GM23338 (cell line): ENCODE measurements at regions not wholly inside any gene's neighbourhood (a gene's known extent, or its start where the extent isn't known, plus 50 kb on each side); places are given as distances from the start of the nearest gene placed in this dataset.

Experiments
- ATAC-seq: fragments of 200-7000 bp; cut with Tn5 transposase; 3 replicates; pipeline ENCODE4 v1.9.1; 2020
- DNase-seq: peaks from one replicate; pipeline ENCODE4 v3.0.0-alpha.2; 2015; ENCODE audit warnings: low spot score
- H2AFZ ChIP-seq: fragments of 200-600 bp; sonication (generic); 2 replicates; pipeline ENCODE4 v1.8.0; 2016; ENCODE audit warnings: antibody characterized with exemption, mild to moderate bottlenecking, moderate library complexity
- H3F3A ChIP-seq: fragments of 200-600 bp; sonication (generic); replicated peaks from 2 replicates; pipeline ENCODE4 v1.8.0; 2017; ENCODE audit warnings: antibody characterized with exemption, mixed run types, low read depth
- H3K27ac ChIP-seq: fragments of 200-600 bp; sonication (generic); 2 replicates; pipeline ENCODE4 v1.6.1; 2016; ENCODE audit warnings: low read depth
- H3K27me3 ChIP-seq: fragments of 200-600 bp; sonication (generic); 2 replicates; pipeline ENCODE4 v1.8.0; 2016; ENCODE audit warnings: mild to moderate bottlenecking, mixed run types, moderate library complexity; ENCODE audit not compliant: insufficient read depth
- H3K36me3 ChIP-seq: fragments of 200-600 bp; sonication (generic); 2 replicates; pipeline ENCODE4 v1.8.0; 2016; ENCODE audit warnings: mild to moderate bottlenecking; ENCODE audit not compliant: insufficient read depth
- H3K4me1 ChIP-seq: fragments of 200-600 bp; sonication (generic); 2 replicates; pipeline ENCODE4 v1.8.0; 2016; ENCODE audit warnings: mild to moderate bottlenecking, moderate library complexity; ENCODE audit not compliant: insufficient read depth
- H3K4me2 ChIP-seq: fragments of 200-600 bp; sonication (generic); 2 replicates; pipeline ENCODE4 v1.7.1; 2017; ENCODE audit warnings: mixed run types
- H3K4me3 ChIP-seq: fragments of 200-600 bp; sonication (generic); 2 replicates; pipeline ENCODE4 v1.6.1; 2016; ENCODE audit warnings: mixed run types
- H3K79me2 ChIP-seq: fragments of 200-600 bp; sonication (generic); replicated peaks from 2 replicates; pipeline ENCODE4 v1.8.0; 2017; ENCODE audit warnings: mild to moderate bottlenecking; ENCODE audit not compliant: insufficient read depth
- H3K9me2 ChIP-seq: fragments of 200-600 bp; sonication (generic); 2 replicates; pipeline ENCODE4 v1.8.0; 2017; ENCODE audit not compliant: insufficient read depth
- H4K20me1 ChIP-seq: fragments of 200-600 bp; sonication (generic); replicated peaks from 2 replicates; pipeline ENCODE4 v1.8.0; 2017; ENCODE audit warnings: mild to moderate bottlenecking; ENCODE audit not compliant: insufficient read depth
- H3K27ac Mint-ChIP-seq: 2 replicates; pipeline ENCODE4 v1.8.0; 2020; ENCODE audit warnings: inconsistent platforms, mild to moderate bottlenecking, moderate library complexity, mixed read lengths
- H3K27me3 Mint-ChIP-seq: 3 replicates; pipeline ENCODE4 v1.8.0; 2022; ENCODE audit warnings: low read depth, mild to moderate bottlenecking, moderate library complexity, mixed read lengths, inconsistent platforms; ENCODE audit not compliant: insufficient read depth, poor library complexity
- H3K36me3 Mint-ChIP-seq: 3 replicates; pipeline ENCODE4 v1.8.0; 2021; ENCODE audit warnings: low read depth, mild to moderate bottlenecking, inconsistent platforms, moderate library complexity, mixed read lengths
- H3K4me1 Mint-ChIP-seq: 3 replicates; pipeline ENCODE4 v1.8.0; 2020; ENCODE audit warnings: mild to moderate bottlenecking, inconsistent platforms, mixed read lengths
- H3K4me3 Mint-ChIP-seq: 3 replicates; pipeline ENCODE4 v1.8.0; 2021; ENCODE audit warnings: moderate library complexity, mild to moderate bottlenecking, inconsistent platforms, mixed read lengths
- H3K9me3 Mint-ChIP-seq: 3 replicates; pipeline ENCODE4 v1.8.0; 2020; ENCODE audit warnings: moderate library complexity, mild to moderate bottlenecking, inconsistent platforms, mixed read lengths
- CREB1 ChIP-seq: fragments of 250-450 bp; sonication (Bioruptor Pico); IDR thresholded peaks from 2 replicates; pipeline ENCODE4 v1.5.0; 2020; ENCODE audit warnings: low read depth, mild to moderate bottlenecking, moderate library complexity
- EZH2 ChIP-seq: fragments of 200-600 bp; sonication (generic); IDR thresholded peaks from one replicate; pipeline ENCODE4 v1.8.0; 2017; ENCODE audit warnings: antibody characterized with exemption, mild to moderate bottlenecking, low read depth; ENCODE audit not compliant: unreplicated experiment
- EZH2phosphoT487 ChIP-seq: fragments of 200-600 bp; sonication (generic); IDR thresholded peaks from one replicate; pipeline ENCODE4 v1.8.1; 2018; ENCODE audit warnings: antibody characterized with exemption; ENCODE audit not compliant: unreplicated experiment
- NANOG ChIP-seq: IDR thresholded peaks from 2 replicates; pipeline ENCODE4 v1.6.1; 2016; ENCODE audit warnings: antibody characterized with exemption, borderline replicate concordance
- POLR2AphosphoS5 ChIP-seq: IDR thresholded peaks from 2 replicates; pipeline ENCODE4 v1.6.1; 2016; ENCODE audit warnings: antibody characterized with exemption, low read depth
- REST ChIP-seq: IDR thresholded peaks from one replicate; pipeline ENCODE4 v1.6.1; 2018; ENCODE audit warnings: antibody characterized with exemption; ENCODE audit not compliant: unreplicated experiment
- STAT1 ChIP-seq: IDR thresholded peaks from one replicate; pipeline ENCODE4 v1.6.1; 2016; ENCODE audit warnings: antibody characterized with exemption; ENCODE audit not compliant: unreplicated experiment
- TF ChIP-seq, protein P1 (sequence below), 2 experiments: fragments of 200-600 bp in 1 of 2; sonication (generic) in 1 of 2; conservative IDR thresholded peaks; 2 replicates each; pipeline versions ENCODE4 v1.5.1 to v1.6.1; 2016 to 2017; ENCODE audit warnings: antibody characterized with exemption in 2 of 2, low read depth in 2 of 2, mild to moderate bottlenecking in 2 of 2, moderate library complexity in 1 of 2

DNA sequence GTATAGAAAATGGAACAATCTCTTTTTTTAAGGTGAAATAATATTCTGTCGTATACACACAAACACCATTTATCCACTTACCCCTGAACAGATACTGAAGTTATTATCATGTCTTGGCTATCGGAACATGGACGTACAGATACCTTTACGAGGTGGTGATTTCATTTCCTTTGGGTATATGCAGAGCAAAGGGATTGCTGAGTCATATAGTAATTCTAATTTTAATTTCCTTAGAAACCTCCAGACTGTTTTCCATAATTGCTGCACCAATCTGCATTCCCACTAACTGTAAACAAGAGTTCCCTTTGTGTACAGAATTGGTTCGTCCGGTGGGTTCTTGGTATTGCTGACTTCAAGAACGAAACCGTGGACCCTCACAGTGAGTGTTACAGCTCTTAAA lies 179.4 kb downstream of the SHOX2 start (continued):
- TF ChIP-seq NANOG (no peak), EZH2phosphoT487 (no peak), STAT1 (no peak), REST (no peak), CREB1 (CRISPR knock-in tag) (no peak)

DNA sequence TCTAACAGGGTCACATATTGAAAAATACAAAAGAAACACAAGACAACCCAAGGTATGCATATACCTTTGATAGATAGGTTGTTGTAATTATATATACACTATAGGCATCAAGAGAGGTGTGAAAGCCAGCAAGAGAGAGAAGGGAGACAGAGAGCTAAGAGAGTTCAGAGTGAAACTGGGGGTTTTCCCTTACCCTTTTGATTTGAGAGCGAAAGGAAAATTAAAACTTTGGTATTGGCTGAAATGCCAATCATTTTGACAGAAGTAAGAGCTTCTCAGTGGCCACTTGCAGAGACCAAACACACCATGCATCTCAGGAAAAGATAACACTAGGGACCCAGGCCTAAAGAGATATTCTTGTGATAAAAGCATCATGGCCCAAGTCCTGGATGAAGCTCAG lies 183.6 kb downstream of the SHOX2 start:
- Mint-ChIP-seq H3K27ac (no peak overlapping the region), H3K4me1 (no peaks in the 10 kb centered on the region), H3K27me3 (no peaks in the 10 kb centered on the region), H3K4me3 (no peak overlapping the region), H3K36me3 (no peaks in the 10 kb centered on the region), H3K9me3 (peaks cover 4% of the 10 kb centered on the region; the same call in 1 of the 3 replicates)
- no peaks in the 10 kb centered on the region for H3F3A ChIP-seq
- H3K4me2 ChIP-seq = no peak overlapping the region
- H4K20me1 ChIP-seq = no peaks in the 10 kb centered on the region
- DNase-seq (no peak), ATAC-seq (no peak)
- H2AFZ ChIP-seq = no peak overlapping the region
- no peaks in the 10 kb centered on the region for H3K27me3 ChIP-seq
- H3K27ac ChIP-seq = no peak overlapping the region
- no peak overlapping the region for H3K4me3 ChIP-seq
- no peaks in the 10 kb centered on the region for H3K4me1 ChIP-seq
- no peaks in the 10 kb centered on the region for H3K36me3 ChIP-seq
- H3K79me2 ChIP-seq = no peaks in the 10 kb centered on the region
- TF ChIP-seq EZH2 = no peak
- TF ChIP-seq, protein P1, sequence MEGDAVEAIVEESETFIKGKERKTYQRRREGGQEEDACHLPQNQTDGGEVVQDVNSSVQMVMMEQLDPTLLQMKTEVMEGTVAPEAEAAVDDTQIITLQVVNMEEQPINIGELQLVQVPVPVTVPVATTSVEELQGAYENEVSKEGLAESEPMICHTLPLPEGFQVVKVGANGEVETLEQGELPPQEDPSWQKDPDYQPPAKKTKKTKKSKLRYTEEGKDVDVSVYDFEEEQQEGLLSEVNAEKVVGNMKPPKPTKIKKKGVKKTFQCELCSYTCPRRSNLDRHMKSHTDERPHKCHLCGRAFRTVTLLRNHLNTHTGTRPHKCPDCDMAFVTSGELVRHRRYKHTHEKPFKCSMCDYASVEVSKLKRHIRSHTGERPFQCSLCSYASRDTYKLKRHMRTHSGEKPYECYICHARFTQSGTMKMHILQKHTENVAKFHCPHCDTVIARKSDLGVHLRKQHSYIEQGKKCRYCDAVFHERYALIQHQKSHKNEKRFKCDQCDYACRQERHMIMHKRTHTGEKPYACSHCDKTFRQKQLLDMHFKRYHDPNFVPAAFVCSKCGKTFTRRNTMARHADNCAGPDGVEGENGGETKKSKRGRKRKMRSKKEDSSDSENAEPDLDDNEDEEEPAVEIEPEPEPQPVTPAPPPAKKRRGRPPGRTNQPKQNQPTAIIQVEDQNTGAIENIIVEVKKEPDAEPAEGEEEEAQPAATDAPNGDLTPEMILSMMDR (conservative IDR thresholded peaks at IDR 0.05; ENCODE audit: low read depth in 2 of 2) = no peak
- no peak for TF ChIP-seq POLR2AphosphoS5
- TF ChIP-seq REST = no peak
- TF ChIP-seq EZH2phosphoT487 = no peak
- peaks cover 11% of the 10 kb centered on the region for H3K9me2 ChIP-seq
